Cardiac muscle cell (in vitro differentiated cells and primary cell): ENCODE measurements at regions not wholly inside any gene's neighbourhood (a gene's known extent, or its start where the extent isn't known, plus 50 kb on each side); places are given as distances from the start of the nearest gene placed in this dataset.

Experiments used
- DNase-seq, 2 donors: peaks; one replicate each; pipeline versions ENCODE4 v3.0.0 to v3.0.0-alpha.2; 2010 to 2017; ENCODE audit warnings: low read depth in 1 of 2, low spot score in 1 of 2
- H3K27ac ChIP-seq: fragments of 200-600 bp; sonication (generic); 2 replicates; pipeline ENCODE4 v1.5.1; 2016
- H3K27me3 ChIP-seq: fragments of 200-600 bp; sonication (generic); 2 replicates; pipeline ENCODE4 v1.6.0; 2016; ENCODE audit warnings: control low read depth
- H3K36me3 ChIP-seq: fragments of 200-600 bp; sonication (generic); 2 replicates; pipeline ENCODE4 v1.5.1; 2016; ENCODE audit warnings: control low read depth
- H3K4me1 ChIP-seq: fragments of 200-600 bp; sonication (generic); 2 replicates; pipeline ENCODE4 v1.8.1; 2017; ENCODE audit warnings: low read depth, mild to moderate bottlenecking, mixed run types
- H3K4me3 ChIP-seq: fragments of 200-600 bp; sonication (generic); 2 replicates; pipeline ENCODE4 v1.5.1; 2016; ENCODE audit warnings: mild to moderate bottlenecking
- H3K9me3 ChIP-seq: fragments of 200-600 bp; sonication (generic); 2 replicates; pipeline ENCODE4 v1.5.1; 2017; ENCODE audit warnings: low read depth, mild to moderate bottlenecking, control low read depth
- TF ChIP-seq, protein P1 (sequence below): IDR thresholded peaks from 2 replicates; pipeline ENCODE4 v1.5.1; 2012; ENCODE audit warnings: low read depth, mild to moderate bottlenecking, low read length

DNA sequence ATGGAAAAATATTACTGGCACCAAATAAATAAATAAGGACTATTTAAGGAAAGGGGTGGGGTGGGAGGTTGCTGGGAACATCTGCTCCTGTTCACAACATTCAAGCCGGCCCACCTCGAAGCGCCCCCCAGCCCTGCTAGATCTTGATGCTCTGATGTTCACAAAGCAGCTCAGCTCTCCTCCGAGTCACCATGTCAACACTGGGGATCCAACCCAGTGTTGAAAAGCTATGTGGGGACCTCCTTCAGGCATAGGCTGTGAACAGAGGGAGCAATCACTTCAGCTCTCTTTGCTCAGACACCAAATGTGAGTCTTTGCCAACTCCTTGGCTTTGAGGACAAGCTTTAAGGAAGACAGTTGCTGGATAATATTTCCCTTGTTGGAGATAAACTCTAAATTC, 176.8 kb upstream of the NT5E start:
- Histone ChIP-seq H3K27ac (no peak overlapping the region), H3K4me3 (no peak overlapping the region), H3K36me3 (no peaks in the 10 kb centered on the region), H3K27me3 (no peaks in the 10 kb centered on the region), H3K4me1 (no peaks in the 10 kb centered on the region), H3K9me3 (peaks cover 4% of the 10 kb centered on the region)
- TF ChIP-seq, protein P1, sequence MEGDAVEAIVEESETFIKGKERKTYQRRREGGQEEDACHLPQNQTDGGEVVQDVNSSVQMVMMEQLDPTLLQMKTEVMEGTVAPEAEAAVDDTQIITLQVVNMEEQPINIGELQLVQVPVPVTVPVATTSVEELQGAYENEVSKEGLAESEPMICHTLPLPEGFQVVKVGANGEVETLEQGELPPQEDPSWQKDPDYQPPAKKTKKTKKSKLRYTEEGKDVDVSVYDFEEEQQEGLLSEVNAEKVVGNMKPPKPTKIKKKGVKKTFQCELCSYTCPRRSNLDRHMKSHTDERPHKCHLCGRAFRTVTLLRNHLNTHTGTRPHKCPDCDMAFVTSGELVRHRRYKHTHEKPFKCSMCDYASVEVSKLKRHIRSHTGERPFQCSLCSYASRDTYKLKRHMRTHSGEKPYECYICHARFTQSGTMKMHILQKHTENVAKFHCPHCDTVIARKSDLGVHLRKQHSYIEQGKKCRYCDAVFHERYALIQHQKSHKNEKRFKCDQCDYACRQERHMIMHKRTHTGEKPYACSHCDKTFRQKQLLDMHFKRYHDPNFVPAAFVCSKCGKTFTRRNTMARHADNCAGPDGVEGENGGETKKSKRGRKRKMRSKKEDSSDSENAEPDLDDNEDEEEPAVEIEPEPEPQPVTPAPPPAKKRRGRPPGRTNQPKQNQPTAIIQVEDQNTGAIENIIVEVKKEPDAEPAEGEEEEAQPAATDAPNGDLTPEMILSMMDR = no peak
- peak in 1 of 2 donors; percentile 8 for DNase-seq

DNA sequence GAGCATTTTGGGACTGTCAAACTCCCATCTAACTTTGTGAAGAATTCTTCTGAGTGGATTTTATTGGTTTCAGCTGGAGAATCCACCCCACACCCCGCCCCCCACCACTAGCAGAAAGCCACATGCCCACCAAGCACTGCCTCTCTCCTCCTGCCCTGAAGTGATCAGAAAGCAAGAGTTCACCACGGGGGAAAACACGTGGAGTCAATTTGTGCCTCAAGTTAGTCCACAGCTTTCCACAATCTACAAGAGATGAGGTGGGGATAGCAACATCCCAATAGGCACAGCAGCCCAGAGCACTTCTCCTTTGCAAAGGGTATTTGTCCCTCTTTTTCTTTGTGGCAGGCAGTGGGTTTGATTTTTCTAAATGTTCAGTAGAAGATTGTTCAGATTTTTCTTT, 177.3 kb upstream of the NT5E start:
- Histone ChIP-seq H3K9me3 (peaks cover 4% of the 10 kb centered on the region), H3K36me3 (no peaks in the 10 kb centered on the region), H3K27ac (no peak overlapping the region), H3K4me1 (no peaks in the 10 kb centered on the region), H3K4me3 (no peak overlapping the region), H3K27me3 (no peaks in the 10 kb centered on the region)
- no peak for DNase-seq
- TF ChIP-seq, protein P1 = no peak

DNA sequence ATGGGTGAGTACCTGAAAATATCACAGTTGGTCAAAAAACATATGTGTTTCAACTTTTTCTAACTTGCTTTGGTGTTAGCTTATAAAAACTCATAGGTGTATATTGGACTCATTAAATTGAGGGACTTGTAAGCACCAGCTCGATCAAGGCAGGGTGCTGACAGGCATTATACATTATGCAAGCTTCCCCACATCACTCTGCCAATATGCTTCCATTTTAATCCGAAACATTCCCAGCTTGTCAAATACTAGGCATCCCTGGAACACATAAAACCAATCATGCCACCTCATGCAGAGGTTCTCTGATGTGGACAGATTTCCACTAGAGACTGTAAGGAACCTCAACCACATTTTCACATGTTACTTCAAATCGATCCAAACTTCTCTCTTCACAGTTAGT, 187.3 kb upstream of the NT5E start:
- H3K36me3 ChIP-seq = no peaks in the 10 kb centered on the region
- H3K4me1 ChIP-seq = no peaks in the 10 kb centered on the region
- H3K27ac ChIP-seq = no peak overlapping the region
- H3K27me3 ChIP-seq = no peaks in the 10 kb centered on the region
- no peak overlapping the region for H3K4me3 ChIP-seq
- DNase-seq = no peak
- H3K9me3 ChIP-seq = no peaks in the 10 kb centered on the region
- TF ChIP-seq, protein P1 = no peak

DNA sequence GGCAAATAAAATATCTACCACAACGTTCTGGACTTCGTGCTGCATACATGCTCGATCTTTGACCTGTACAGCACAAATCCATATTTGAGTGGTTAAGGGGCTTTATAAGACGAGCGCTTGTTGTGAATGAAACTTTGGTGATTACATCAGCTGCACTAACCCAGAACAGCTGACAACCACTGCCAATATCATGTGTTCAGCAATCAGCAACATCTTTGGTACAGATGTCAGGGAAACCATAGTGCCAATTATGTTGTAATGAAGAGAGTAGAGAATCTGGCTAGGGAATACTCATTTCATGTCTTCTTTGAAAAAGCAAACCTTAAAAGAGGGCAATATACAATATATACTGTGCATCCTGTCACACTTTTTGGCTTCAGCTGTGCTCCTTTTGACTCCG, 188.6 kb upstream of the NT5E start:
- DNase-seq = no peak
- Histone ChIP-seq H3K9me3 (no peaks in the 10 kb centered on the region), H3K27ac (no peak overlapping the region), H3K4me3 (no peak overlapping the region), H3K36me3 (no peaks in the 10 kb centered on the region), H3K27me3 (no peaks in the 10 kb centered on the region), H3K4me1 (no peaks in the 10 kb centered on the region)
- TF ChIP-seq, protein P1 = no peak

DNA sequence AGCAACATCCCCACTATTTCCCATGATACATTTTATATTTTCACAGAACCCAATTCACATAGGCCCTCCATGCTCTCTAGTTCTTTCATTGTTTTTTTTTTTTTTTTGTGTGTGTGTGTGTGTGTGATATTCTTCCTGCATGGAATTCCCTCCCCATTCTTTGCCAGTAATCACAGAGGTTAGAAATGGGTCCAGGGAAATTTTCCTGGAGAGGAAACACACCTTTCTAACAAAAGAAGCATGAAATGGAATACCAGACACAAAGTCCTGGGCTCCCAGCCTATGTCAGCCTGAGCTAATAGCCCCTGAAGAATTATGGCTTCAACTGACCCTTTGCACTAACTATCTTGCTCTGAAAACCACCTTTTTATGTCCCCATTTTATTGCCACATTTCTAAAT, 194.2 kb upstream of the NT5E start:
- Histone ChIP-seq H3K9me3 (no peaks in the 10 kb centered on the region), H3K27ac (no peak overlapping the region), H3K27me3 (no peaks in the 10 kb centered on the region), H3K36me3 (no peaks in the 10 kb centered on the region), H3K4me3 (no peak overlapping the region), H3K4me1 (no peaks in the 10 kb centered on the region)
- no peak for DNase-seq
- TF ChIP-seq, protein P1 = no peak

DNA sequence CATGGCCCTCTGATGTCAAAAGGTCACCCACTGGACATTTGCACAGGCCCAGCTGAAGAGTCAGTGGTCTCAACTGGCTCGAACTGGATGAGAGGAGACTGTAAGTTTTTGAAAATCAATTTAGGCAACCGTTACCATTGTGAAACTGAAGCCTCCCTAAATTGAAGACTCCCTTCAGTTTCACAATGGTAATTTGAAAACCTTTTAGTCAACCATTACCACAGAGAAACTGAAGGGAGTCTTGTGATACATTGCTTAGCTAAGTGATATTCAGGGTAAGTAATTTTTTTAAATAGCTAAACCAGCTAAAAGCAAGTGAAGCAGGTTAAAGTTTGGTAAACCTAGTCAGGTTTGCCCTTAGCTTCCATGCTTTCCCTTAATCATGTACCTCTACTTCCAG, 197.3 kb upstream of the NT5E start:
- no peak for DNase-seq
- TF ChIP-seq, protein P1 = no peak
- Histone ChIP-seq H3K27ac (no peak overlapping the region), H3K36me3 (no peaks in the 10 kb centered on the region), H3K4me1 (no peaks in the 10 kb centered on the region), H3K9me3 (no peaks in the 10 kb centered on the region), H3K4me3 (no peak overlapping the region), H3K27me3 (no peaks in the 10 kb centered on the region)
